Islet of Langerhans (tissue), 1 donor: ENCODE measurements at regions not wholly inside any gene's neighbourhood (a gene's known extent, or its start where the extent isn't known, plus 50 kb on each side); places are given as distances from the start of the nearest gene placed in this dataset.
"Not testable (repeated sequence)": the region's sequence is repeated elsewhere in the genome, so short reads cannot be mapped to it uniquely, and the experiment has no call there.

Experiments
- FAIRE-seq: peaks from one replicate; lab custom pipeline; 2011; peaks lifted over from hg19 to GRCh38; lab: Jason Lieb, UNC

GRCh38 chr12:47370421-47370820, 290.7 kb upstream of the AMIGO2 start:
- FAIRE-seq, result no peak

- FAIRE-seq, result no peak
Measured at GRCh38 chr12:47369085-47369484, 289.3 kb upstream of the AMIGO2 start.

- FAIRE-seq, result no peak
Measured at GRCh38 chr12:47367912-47368537, 288.3 kb upstream of the AMIGO2 start.

- FAIRE-seq, result no peak
Measured at GRCh38 chr12:47366579-47366978, 286.8 kb upstream of the AMIGO2 start.

GRCh38 chr12:47366157-47366556, 286.4 kb upstream of the AMIGO2 start:
- no peak for FAIRE-seq

- FAIRE-seq, result not testable (repeated sequence)
Measured at GRCh38 chr12:47365443-47366076, 285.8 kb upstream of the AMIGO2 start.

GRCh38 chr12:47364261-47364660, 284.5 kb upstream of the AMIGO2 start:
- no peak for FAIRE-seq

- FAIRE-seq, result no peak
Measured at GRCh38 chr12:47362126-47362705, 282.5 kb upstream of the AMIGO2 start.

- FAIRE-seq, result no peak
Measured at GRCh38 chr12:47361389-47362021, 281.7 kb upstream of the AMIGO2 start.

- no peak for FAIRE-seq
Measured at GRCh38 chr12:47360771-47361388, 281.1 kb upstream of the AMIGO2 start.

- no peak for FAIRE-seq
Measured at GRCh38 chr12:47360093-47360480, 280.3 kb upstream of the AMIGO2 start.

GRCh38 chr12:47359310-47360092, 279.7 kb upstream of the AMIGO2 start:
- FAIRE-seq, result no peak

GRCh38 chr12:47357006-47357405, 277.2 kb upstream of the AMIGO2 start:
- FAIRE-seq, result not testable (repeated sequence)

- FAIRE-seq, result no peak
Measured at GRCh38 chr12:47356129-47356700, 276.5 kb upstream of the AMIGO2 start.

- FAIRE-seq, result no peak
Measured at GRCh38 chr12:47353508-47353907, 273.7 kb upstream of the AMIGO2 start.

- no peak for FAIRE-seq
Measured at GRCh38 chr12:47352067-47352466, 272.3 kb upstream of the AMIGO2 start.

GRCh38 chr12:47351526-47351925, 271.8 kb upstream of the AMIGO2 start:
- FAIRE-seq, result no peak

- FAIRE-seq, result no peak
Measured at GRCh38 chr12:47350062-47350408, 270.3 kb upstream of the AMIGO2 start.

GRCh38 chr12:47349137-47350061, 269.6 kb upstream of the AMIGO2 start:
- no peak for FAIRE-seq

- no peak for FAIRE-seq
Measured at GRCh38 chr12:47348206-47348605, 268.4 kb upstream of the AMIGO2 start.
